Right lobe of liver (tissue), 4 donors: ENCODE measurements at regions not wholly inside any gene's neighbourhood (a gene's known extent, or its start where the extent isn't known, plus 50 kb on each side); places are given as distances from the start of the nearest gene placed in this dataset.

Experiments used
- CTCF ChIP-seq, 4 donors: fragments of 200-600 bp in 3 of 4; fragments of 450-650 bp in 1 of 4; IDR thresholded peaks; one replicate each; pipeline versions ENCODE4 v1.5.1 to v1.8.0; 2016 to 2022; ENCODE audit warnings: antibody characterized with exemption in 4 of 4, mild to moderate bottlenecking in 2 of 4
- POLR2A ChIP-seq: fragments of 450-650 bp; IDR thresholded peaks from one replicate; pipeline ENCODE4 v1.6.1; 2017; ENCODE audit warnings: antibody characterized with exemption, mild to moderate bottlenecking
- donor health status: DM: no; HTN: no; CAD: no.
- donor health status: DM: no; HTN: no; CAD: no.
- donor health status: DM: no; HTN: yes; CAD: no.

- no peak for TF ChIP-seq CTCF (IDR thresholded peaks at IDR 0.05)
- no peak for TF ChIP-seq POLR2A
Measured at GRCh38 chr10:44500451-44500850, 115.6 kb upstream of the CXCL12 start.
